SU-DHL-6 (cell line): ENCODE measurements at regions not wholly inside any gene's neighbourhood (a gene's known extent, or its start where the extent isn't known, plus 50 kb on each side); places are given as distances from the start of the nearest gene placed in this dataset.

Experiments
- H2AFZ ChIP-seq: fragments of 200-600 bp; sonication (generic); 2 replicates; pipeline ENCODE4 v1.6.1; 2014; ENCODE audit warnings: low read depth, mild to moderate bottlenecking, moderate library complexity, mixed read lengths, antibody characterized with exemption, low read length; ENCODE audit not compliant: severe bottlenecking
- H3F3A ChIP-seq: fragments of 200-600 bp; shearing (Covaris generic); 2 replicates; pipeline ENCODE4 v1.6.0; 2016; ENCODE audit warnings: antibody characterized with exemption, mild to moderate bottlenecking; ENCODE audit not compliant: insufficient read depth
- H3K27ac ChIP-seq: fragments of 200-600 bp; sonication (generic); 2 replicates; pipeline ENCODE4 v1.5.1; 2016; ENCODE audit warnings: low read depth, mild to moderate bottlenecking, low read length, moderate library complexity, mixed read lengths
- H3K27me3 ChIP-seq: fragments of 200-600 bp; sonication (generic), shearing (Covaris generic); 2 replicates; pipeline ENCODE4 v1.6.0; 2014; ENCODE audit warnings: mild to moderate bottlenecking, low read length
- H3K36me3 ChIP-seq: fragments of 200-600 bp; sonication (generic); 2 replicates; pipeline ENCODE4 v1.6.1; 2014; ENCODE audit warnings: mild to moderate bottlenecking, low read length, mixed read lengths
- H3K4me2 ChIP-seq: fragments of 300-600, 200-600 bp; shearing (Covaris generic), sonication (generic); 2 replicates; pipeline ENCODE4 v1.6.0; 2014; ENCODE audit warnings: low read length, low read depth, mild to moderate bottlenecking; ENCODE audit not compliant: poor library complexity, severe bottlenecking
- H3K4me3 ChIP-seq: fragments of 200-600 bp; sonication (generic); 2 replicates; pipeline ENCODE4 v1.5.1; 2014; ENCODE audit warnings: antibody characterized with exemption, low read length, mild to moderate bottlenecking, mixed read lengths; ENCODE audit not compliant: insufficient read depth, poor library complexity, severe bottlenecking
- H3K79me2 ChIP-seq: fragments of 200-600 bp; sonication (generic); 2 replicates; pipeline ENCODE4 v1.6.1; 2014; ENCODE audit warnings: mild to moderate bottlenecking, low read length, moderate library complexity; ENCODE audit not compliant: insufficient read depth
- H3K9ac ChIP-seq: fragments of 200-600 bp; sonication (generic); 2 replicates; pipeline ENCODE4 v1.7.0; 2014; ENCODE audit warnings: mild to moderate bottlenecking, low read length
- H3K9me2 ChIP-seq: fragments of 200-600 bp; sonication (generic); replicated peaks from 2 replicates; pipeline ENCODE4 v1.6.1; 2014; ENCODE audit warnings: low read length; ENCODE audit not compliant: insufficient read depth
- H3K9me3 ChIP-seq: fragments of 200-600 bp; sonication (generic); 2 replicates; pipeline ENCODE4 v1.6.1; 2014; ENCODE audit warnings: low read length, mixed read lengths; ENCODE audit not compliant: insufficient read depth
- H4K20me1 ChIP-seq: fragments of 200-600 bp; sonication (generic); 2 replicates; pipeline ENCODE4 v1.6.1; 2014; ENCODE audit warnings: low read depth, mild to moderate bottlenecking, antibody characterized with exemption, low read length, moderate library complexity, mixed read lengths
- EZH2phosphoT487 ChIP-seq: fragments of 200-600 bp; sonication (generic), shearing (Covaris generic); conservative IDR thresholded peaks from 2 replicates; pipeline ENCODE4 v1.6.1; 2018; ENCODE audit warnings: mild to moderate bottlenecking, antibody characterized with exemption, low read length, moderate library complexity, mixed read lengths
- TF ChIP-seq, protein P1 (sequence below): fragments of 200-600 bp; sonication (generic); IDR thresholded peaks from one replicate; pipeline ENCODE4 v1.5.1; 2017; ENCODE audit warnings: antibody characterized with exemption, mild to moderate bottlenecking, low read length, moderate library complexity; ENCODE audit not compliant: insufficient read depth, poor library complexity, severe bottlenecking

DNA sequence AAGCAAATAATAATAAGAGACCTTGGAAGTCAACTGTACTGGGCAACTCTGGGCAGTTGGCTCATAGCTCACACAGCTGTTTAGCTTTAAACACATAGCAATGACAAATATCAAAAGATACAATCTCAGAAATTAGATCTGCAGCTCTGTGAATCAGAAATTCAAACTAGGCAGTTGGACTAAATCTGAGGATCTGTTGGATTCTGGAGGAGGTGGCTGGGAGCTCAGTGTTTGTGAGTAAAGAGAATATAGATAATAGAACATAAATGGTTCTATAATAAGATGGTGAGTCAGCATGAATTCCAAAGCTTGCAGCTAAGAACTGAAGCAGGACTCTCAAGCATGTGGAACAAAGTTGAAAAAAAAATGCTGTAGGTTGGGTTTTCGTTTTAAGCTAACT is 1949.4 kb upstream of the SEL1L start:
- Histone ChIP-seq H3K27me3 (no peaks in the 10 kb centered on the region), H3K4me3 (no peak overlapping the region), H3K79me2 (no peaks in the 10 kb centered on the region), H3K9me2 (no peaks in the 10 kb centered on the region), H3K36me3 (no peaks in the 10 kb centered on the region), H2AFZ (no peak overlapping the region), H3F3A (no peaks in the 10 kb centered on the region), H3K9ac (no peak overlapping the region), H3K27ac (no peak overlapping the region), H3K9me3 (no peaks in the 10 kb centered on the region), H4K20me1 (no peaks in the 10 kb centered on the region), H3K4me2 (no peak overlapping the region)
- no peak for TF ChIP-seq EZH2phosphoT487
- TF ChIP-seq, protein P1, sequence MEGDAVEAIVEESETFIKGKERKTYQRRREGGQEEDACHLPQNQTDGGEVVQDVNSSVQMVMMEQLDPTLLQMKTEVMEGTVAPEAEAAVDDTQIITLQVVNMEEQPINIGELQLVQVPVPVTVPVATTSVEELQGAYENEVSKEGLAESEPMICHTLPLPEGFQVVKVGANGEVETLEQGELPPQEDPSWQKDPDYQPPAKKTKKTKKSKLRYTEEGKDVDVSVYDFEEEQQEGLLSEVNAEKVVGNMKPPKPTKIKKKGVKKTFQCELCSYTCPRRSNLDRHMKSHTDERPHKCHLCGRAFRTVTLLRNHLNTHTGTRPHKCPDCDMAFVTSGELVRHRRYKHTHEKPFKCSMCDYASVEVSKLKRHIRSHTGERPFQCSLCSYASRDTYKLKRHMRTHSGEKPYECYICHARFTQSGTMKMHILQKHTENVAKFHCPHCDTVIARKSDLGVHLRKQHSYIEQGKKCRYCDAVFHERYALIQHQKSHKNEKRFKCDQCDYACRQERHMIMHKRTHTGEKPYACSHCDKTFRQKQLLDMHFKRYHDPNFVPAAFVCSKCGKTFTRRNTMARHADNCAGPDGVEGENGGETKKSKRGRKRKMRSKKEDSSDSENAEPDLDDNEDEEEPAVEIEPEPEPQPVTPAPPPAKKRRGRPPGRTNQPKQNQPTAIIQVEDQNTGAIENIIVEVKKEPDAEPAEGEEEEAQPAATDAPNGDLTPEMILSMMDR, result no peak

DNA sequence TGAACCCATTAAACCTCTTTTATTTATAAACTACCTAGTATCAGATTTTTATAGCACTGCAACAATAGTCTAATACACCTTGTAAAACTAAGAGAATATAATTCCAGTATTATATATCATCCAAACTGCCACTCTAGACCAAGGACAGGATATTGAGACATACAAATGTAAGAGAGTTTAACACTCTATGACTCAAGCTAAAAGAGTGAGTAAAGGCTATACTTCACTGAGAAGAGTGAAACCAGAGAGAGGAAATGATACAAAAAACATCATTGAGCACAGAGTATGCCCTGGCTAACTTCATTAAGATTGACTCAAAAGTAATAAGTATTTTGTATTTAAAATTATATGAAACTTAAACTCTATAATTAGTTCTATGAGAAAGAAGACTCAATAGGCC is 1951.9 kb upstream of the SEL1L start:
- H3K9ac ChIP-seq, result no peak overlapping the region
- no peak overlapping the region for H3K4me2 ChIP-seq
- no peaks in the 10 kb centered on the region for H3K9me3 ChIP-seq
- no peak overlapping the region for H3K27ac ChIP-seq
- no peaks in the 10 kb centered on the region for H4K20me1 ChIP-seq
- no peaks in the 10 kb centered on the region for H3K9me2 ChIP-seq
- no peak overlapping the region for H3K4me3 ChIP-seq
- TF ChIP-seq EZH2phosphoT487, result no peak
- TF ChIP-seq, protein P1, result no peak
- no peaks in the 10 kb centered on the region for H3K27me3 ChIP-seq
- H3K36me3 ChIP-seq, result no peaks in the 10 kb centered on the region
- no peaks in the 10 kb centered on the region for H3K79me2 ChIP-seq
- no peaks in the 10 kb centered on the region for H3F3A ChIP-seq
- H2AFZ ChIP-seq, result no peak overlapping the region

DNA sequence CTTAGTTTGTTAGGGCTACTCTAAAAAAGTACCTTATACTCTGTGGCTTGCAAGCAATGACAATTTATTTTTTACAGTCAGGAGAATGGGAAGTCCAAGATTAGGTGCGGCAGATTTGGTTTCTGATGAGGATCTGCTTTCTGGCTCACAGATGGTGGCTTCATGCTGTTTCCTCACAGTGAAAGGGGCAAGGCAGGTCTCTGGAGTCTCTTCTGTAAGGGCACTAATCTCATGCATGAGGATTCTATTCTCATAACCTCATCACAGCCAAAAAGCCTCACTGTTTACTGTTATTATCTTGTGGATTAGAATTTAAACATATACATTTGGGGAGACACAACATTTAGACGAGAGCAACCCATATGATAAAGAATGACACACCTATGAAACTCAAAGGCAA is 1957.4 kb upstream of the SEL1L start:
- no peak overlapping the region for H2AFZ ChIP-seq
- H3K27me3 ChIP-seq, result no peaks in the 10 kb centered on the region
- H3K4me3 ChIP-seq, result no peak overlapping the region
- no peaks in the 10 kb centered on the region for H3F3A ChIP-seq
- H3K27ac ChIP-seq, result no peak overlapping the region
- H3K4me2 ChIP-seq, result no peak overlapping the region
- no peaks in the 10 kb centered on the region for H4K20me1 ChIP-seq
- H3K9me3 ChIP-seq, result no peaks in the 10 kb centered on the region
- TF ChIP-seq, protein P1, result no peak
- no peak for TF ChIP-seq EZH2phosphoT487
- H3K79me2 ChIP-seq, result no peaks in the 10 kb centered on the region
- H3K36me3 ChIP-seq, result no peaks in the 10 kb centered on the region
- H3K9me2 ChIP-seq, result no peaks in the 10 kb centered on the region
- H3K9ac ChIP-seq, result no peak overlapping the region
